ENCODE measurements at regions not wholly inside any gene's neighbourhood (a gene's known extent, or its start where the extent isn't known, plus 50 kb on each side); places are given as distances from the start of the nearest gene placed in this dataset.

DNA sequence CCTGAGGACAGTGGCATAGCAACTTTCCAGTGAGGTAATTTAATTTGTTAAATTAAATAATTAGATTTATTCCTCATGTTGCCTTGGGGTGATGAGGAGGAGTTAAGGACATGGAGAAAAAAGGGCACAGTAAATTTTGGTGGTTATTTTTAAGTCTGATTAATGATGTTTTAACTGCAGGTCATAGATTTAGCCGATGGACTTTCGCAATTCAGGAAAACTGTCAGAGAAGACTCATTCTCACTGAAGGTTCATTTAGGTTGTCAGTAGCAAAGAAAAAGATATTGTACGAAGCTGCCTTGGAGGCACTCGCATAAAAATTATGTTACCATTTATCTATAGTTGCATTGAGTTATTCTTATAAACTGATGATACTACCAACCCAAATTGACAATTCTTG is 164.2 kb upstream of the PITX2 start (continued):
- TF ChIP-seq, protein P1, sequence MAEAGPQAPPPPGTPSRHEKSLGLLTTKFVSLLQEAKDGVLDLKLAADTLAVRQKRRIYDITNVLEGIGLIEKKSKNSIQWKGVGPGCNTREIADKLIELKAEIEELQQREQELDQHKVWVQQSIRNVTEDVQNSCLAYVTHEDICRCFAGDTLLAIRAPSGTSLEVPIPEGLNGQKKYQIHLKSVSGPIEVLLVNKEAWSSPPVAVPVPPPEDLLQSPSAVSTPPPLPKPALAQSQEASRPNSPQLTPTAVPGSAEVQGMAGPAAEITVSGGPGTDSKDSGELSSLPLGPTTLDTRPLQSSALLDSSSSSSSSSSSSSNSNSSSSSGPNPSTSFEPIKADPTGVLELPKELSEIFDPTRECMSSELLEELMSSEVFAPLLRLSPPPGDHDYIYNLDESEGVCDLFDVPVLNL (CRISPR knock-in tag; IDR thresholded peaks at IDR 0.05; ENCODE audit: low read depth): no peak
- TF ChIP-seq EP300 (IDR thresholded peaks at IDR 0.05; ENCODE audit: low read length): no peak
- TF ChIP-seq, protein P2, sequence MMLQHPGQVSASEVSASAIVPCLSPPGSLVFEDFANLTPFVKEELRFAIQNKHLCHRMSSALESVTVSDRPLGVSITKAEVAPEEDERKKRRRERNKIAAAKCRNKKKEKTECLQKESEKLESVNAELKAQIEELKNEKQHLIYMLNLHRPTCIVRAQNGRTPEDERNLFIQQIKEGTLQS (IDR thresholded peaks at IDR 0.05): no peak
- TF ChIP-seq, protein P2 (CRISPR knock-in tag; conservative IDR thresholded peaks at IDR 0.05): no peak
- no peak for TF ChIP-seq BCOR (IDR thresholded peaks at IDR 0.05)
- no peak for TF ChIP-seq PTTG1 (tag; IDR thresholded peaks at IDR 0.05; ENCODE audit: low read depth)
- no peak for TF ChIP-seq NCOA4 (IDR thresholded peaks at IDR 0.05; ENCODE audit: partially characterized antibody)
- no peak for TF ChIP-seq ZFP36 (IDR thresholded peaks at IDR 0.05; ENCODE audit: low read depth, low read length, partially characterized antibody)

DNA sequence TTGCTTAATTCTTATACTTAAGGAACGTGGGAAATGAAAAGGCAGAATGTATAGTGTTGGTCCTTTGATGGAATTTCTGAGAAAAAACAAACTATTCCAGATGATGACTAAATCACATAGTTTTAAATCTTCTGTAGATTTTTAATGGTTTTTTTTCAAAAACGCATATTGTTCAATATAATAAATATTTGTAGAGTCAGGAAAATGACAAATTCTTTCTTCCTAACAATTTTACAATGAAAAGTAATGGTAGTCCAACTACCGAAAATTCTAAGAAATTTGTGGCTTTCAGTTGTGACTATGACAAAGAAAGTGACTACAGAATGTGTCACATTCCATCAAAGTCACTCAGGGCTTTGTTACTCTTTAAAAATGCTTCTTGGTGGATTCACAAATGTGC is 164.8 kb upstream of the PITX2 start:
- H2AFZ ChIP-seq (ENCODE audit: low read depth, low read length): no peak overlapping the region
- H3K27ac ChIP-seq (ENCODE audit: extremely low read depth, low read depth, low read length): no peak overlapping the region
- ATAC-seq (no peak), FAIRE-seq (no peak), DNase-seq (ENCODE audit: extremely low read depth in 1 of 4, low spot score in 3 of 4) (no peak)
- intact Hi-C loops (cut with micrococcal nuclease) (no loop called here), in situ Hi-C loops (cut with MboI) (no loop called here)
- no peaks in the 10 kb centered on the region for H3K9me1 ChIP-seq (ENCODE audit: control insufficient read depth, insufficient read depth, low read length)
- H3K36me3 ChIP-seq (ENCODE audit: control insufficient read depth, insufficient read depth, low read length): no peaks in the 10 kb centered on the region
- H3K79me2 ChIP-seq (ENCODE audit: control insufficient read depth, insufficient read depth, low read length): no peaks in the 10 kb centered on the region
- no peak overlapping the region for H3K9ac ChIP-seq (ENCODE audit: insufficient read depth in 1 of 2, low read depth in 2 of 2, low read length in 2 of 2)
- no peak overlapping the region for H3K4me3 ChIP-seq
- POLR2A ChIA-PET: no interaction called here
- H3K4me2 ChIP-seq (ENCODE audit: insufficient read depth, low read length): no peak overlapping the region
- WGBS (ENCODE audit: insufficient coverage, low coverage, missing lambda C conversion rate): 0% methylated on average over 3 of the region's 3 CpGs
- CTCF ChIA-PET (ENCODE audit: low intra/inter-chr PET ratio): no interaction called here
- H3K4me1 ChIP-seq (replicated peaks in 1 of 2; ENCODE audit: control insufficient read depth in 2 of 2, insufficient read depth in 2 of 2, low read length in 2 of 2): no peaks in the 10 kb centered on the region
- no TSS peak for BruUV-seq (replicated peaks)
- no peaks in the 10 kb centered on the region for H3K9me3 ChIP-seq (replicated peaks; ENCODE audit: control insufficient read depth, insufficient read depth, low read depth, low read length)
- no peaks in the 10 kb centered on the region for H3K27me3 ChIP-seq (ENCODE audit: control insufficient read depth in 2 of 2, insufficient read depth in 2 of 2, low read length in 2 of 2)
- H4K20me1 ChIP-seq (replicated peaks; ENCODE audit: control insufficient read depth, insufficient read depth, low read length): no peaks in the 10 kb centered on the region
- no peak for TF ChIP-seq EWSR1 (IDR thresholded peaks at IDR 0.05; ENCODE audit: borderline replicate concordance, low read depth, partially characterized antibody)
- TF ChIP-seq MTA1 (IDR thresholded peaks at IDR 0.05; ENCODE audit: borderline replicate concordance): no peak
- TF ChIP-seq, protein P3, sequence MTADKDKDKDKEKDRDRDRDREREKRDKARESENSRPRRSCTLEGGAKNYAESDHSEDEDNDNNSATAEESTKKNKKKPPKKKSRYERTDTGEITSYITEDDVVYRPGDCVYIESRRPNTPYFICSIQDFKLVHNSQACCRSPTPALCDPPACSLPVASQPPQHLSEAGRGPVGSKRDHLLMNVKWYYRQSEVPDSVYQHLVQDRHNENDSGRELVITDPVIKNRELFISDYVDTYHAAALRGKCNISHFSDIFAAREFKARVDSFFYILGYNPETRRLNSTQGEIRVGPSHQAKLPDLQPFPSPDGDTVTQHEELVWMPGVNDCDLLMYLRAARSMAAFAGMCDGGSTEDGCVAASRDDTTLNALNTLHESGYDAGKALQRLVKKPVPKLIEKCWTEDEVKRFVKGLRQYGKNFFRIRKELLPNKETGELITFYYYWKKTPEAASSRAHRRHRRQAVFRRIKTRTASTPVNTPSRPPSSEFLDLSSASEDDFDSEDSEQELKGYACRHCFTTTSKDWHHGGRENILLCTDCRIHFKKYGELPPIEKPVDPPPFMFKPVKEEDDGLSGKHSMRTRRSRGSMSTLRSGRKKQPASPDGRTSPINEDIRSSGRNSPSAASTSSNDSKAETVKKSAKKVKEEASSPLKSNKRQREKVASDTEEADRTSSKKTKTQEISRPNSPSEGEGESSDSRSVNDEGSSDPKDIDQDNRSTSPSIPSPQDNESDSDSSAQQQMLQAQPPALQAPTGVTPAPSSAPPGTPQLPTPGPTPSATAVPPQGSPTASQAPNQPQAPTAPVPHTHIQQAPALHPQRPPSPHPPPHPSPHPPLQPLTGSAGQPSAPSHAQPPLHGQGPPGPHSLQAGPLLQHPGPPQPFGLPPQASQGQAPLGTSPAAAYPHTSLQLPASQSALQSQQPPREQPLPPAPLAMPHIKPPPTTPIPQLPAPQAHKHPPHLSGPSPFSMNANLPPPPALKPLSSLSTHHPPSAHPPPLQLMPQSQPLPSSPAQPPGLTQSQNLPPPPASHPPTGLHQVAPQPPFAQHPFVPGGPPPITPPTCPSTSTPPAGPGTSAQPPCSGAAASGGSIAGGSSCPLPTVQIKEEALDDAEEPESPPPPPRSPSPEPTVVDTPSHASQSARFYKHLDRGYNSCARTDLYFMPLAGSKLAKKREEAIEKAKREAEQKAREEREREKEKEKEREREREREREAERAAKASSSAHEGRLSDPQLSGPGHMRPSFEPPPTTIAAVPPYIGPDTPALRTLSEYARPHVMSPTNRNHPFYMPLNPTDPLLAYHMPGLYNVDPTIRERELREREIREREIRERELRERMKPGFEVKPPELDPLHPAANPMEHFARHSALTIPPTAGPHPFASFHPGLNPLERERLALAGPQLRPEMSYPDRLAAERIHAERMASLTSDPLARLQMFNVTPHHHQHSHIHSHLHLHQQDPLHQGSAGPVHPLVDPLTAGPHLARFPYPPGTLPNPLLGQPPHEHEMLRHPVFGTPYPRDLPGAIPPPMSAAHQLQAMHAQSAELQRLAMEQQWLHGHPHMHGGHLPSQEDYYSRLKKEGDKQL (CRISPR knock-in tag; IDR thresholded peaks at IDR 0.05; ENCODE audit: borderline replicate concordance): no peak
- TF ChIP-seq, protein P4, sequence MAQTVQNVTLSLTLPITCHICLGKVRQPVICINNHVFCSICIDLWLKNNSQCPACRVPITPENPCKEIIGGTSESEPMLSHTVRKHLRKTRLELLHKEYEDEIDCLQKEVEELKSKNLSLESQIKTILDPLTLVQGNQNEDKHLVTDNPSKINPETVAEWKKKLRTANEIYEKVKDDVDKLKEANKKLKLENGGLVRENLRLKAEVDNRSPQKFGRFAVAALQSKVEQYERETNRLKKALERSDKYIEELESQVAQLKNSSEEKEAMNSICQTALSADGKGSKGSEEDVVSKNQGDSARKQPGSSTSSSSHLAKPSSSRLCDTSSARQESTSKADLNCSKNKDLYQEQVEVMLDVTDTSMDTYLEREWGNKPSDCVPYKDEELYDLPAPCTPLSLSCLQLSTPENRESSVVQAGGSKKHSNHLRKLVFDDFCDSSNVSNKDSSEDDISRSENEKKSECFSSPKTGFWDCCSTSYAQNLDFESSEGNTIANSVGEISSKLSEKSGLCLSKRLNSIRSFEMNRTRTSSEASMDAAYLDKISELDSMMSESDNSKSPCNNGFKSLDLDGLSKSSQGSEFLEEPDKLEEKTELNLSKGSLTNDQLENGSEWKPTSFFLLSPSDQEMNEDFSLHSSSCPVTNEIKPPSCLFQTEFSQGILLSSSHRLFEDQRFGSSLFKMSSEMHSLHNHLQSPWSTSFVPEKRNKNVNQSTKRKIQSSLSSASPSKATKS (CRISPR knock-in tag; IDR thresholded peaks at IDR 0.05): no peak
